Mesothelial cell of epicardium (in vitro differentiated cells): ENCODE measurements at regions not wholly inside any gene's neighbourhood (a gene's known extent, or its start where the extent isn't known, plus 50 kb on each side); places are given as distances from the start of the nearest gene placed in this dataset.
A peak's percentile ranks its signal among the peaks of the same experiment; 100 is the strongest.
"Not testable (repeated sequence)": the region's sequence is repeated elsewhere in the genome, so short reads cannot be mapped to it uniquely, and the experiment has no call there.

Source experiments
- DNase-seq, 2 experiments: peaks; one replicate each; pipeline ENCODE4 v3.0.0; 2021; ENCODE audit warnings: low spot score in 2 of 2; ENCODE audit not compliant: unreplicated experiment in 2 of 2
- H3K27ac Mint-ChIP-seq: 2 replicates; pipeline ENCODE4 v1.8.0; 2021; ENCODE audit warnings: mixed read lengths
- H3K27me3 Mint-ChIP-seq: 2 replicates; pipeline ENCODE4 v1.8.0; 2021; ENCODE audit warnings: low read depth, mixed read lengths
- H3K36me3 Mint-ChIP-seq: 2 replicates; pipeline ENCODE4 v1.8.0; 2021; ENCODE audit warnings: mixed read lengths
- H3K4me1 Mint-ChIP-seq: 2 replicates; pipeline ENCODE4 v1.8.0; 2021; ENCODE audit warnings: mixed read lengths
- H3K4me3 Mint-ChIP-seq: 2 replicates; pipeline ENCODE4 v1.8.0; 2021; ENCODE audit warnings: mild to moderate bottlenecking, moderate library complexity, mixed read lengths
- H3K9me3 Mint-ChIP-seq: 2 replicates; pipeline ENCODE4 v1.8.0; 2021; ENCODE audit warnings: mixed read lengths
- CTCF ChIP-seq: fragments of 200-600 bp; sonication (generic); IDR thresholded peaks from one replicate; pipeline ENCODE4 v1.5.0; 2021; ENCODE audit warnings: antibody characterized with exemption; ENCODE audit not compliant: unreplicated experiment

GRCh38 chr10:36736311-36736710 is 389.1 kb upstream of the ANKRD30A start:
- Mint-ChIP-seq H3K4me1 (no peaks in the 10 kb centered on the region), H3K9me3 (peaks cover 4% of the 10 kb centered on the region), H3K4me3 (no peak overlapping the region), H3K36me3 (no peaks in the 10 kb centered on the region), H3K27me3 (no peaks in the 10 kb centered on the region), H3K27ac (no peak overlapping the region)
- TF ChIP-seq CTCF: no peak
- no peak for DNase-seq

- not testable (repeated sequence) for H3K9me3 Mint-ChIP-seq, H3K4me3 Mint-ChIP-seq, H3K27me3 Mint-ChIP-seq, H3K27ac Mint-ChIP-seq, H3K36me3 Mint-ChIP-seq, H3K4me1 Mint-ChIP-seq, DNase-seq
Measured at GRCh38 chr10:36734590-36734989, 390.8 kb upstream of the ANKRD30A start.

GRCh38 chr10:36730316-36730715 is 395.1 kb upstream of the ANKRD30A start:
- Mint-ChIP-seq H3K4me3 (no peak overlapping the region), H3K36me3 (no peaks in the 10 kb centered on the region), H3K27me3 (no peaks in the 10 kb centered on the region), H3K9me3 (peaks cover 4% of the 10 kb centered on the region), H3K27ac (no peak overlapping the region), H3K4me1 (peaks cover 7% of the 10 kb centered on the region)
- TF ChIP-seq CTCF: no peak
- no peak for DNase-seq

- Mint-ChIP-seq H3K27me3 (no peaks in the 10 kb centered on the region), H3K27ac (no peak overlapping the region), H3K4me3 (no peak overlapping the region), H3K9me3 (peaks cover 4% of the 10 kb centered on the region), H3K36me3 (no peaks in the 10 kb centered on the region), H3K4me1 (peaks cover 11% of the 10 kb centered on the region)
- no peak for DNase-seq
- TF ChIP-seq CTCF: no peak
Measured at GRCh38 chr10:36728626-36729025, 396.8 kb upstream of the ANKRD30A start.

GRCh38 chr10:36725581-36726520 is 399.5 kb upstream of the ANKRD30A start:
- H3K27ac Mint-ChIP-seq: peak overlapping the region; percentile 81
- no peak for DNase-seq
- no peaks in the 10 kb centered on the region for H3K27me3 Mint-ChIP-seq
- no peak for TF ChIP-seq CTCF
- H3K4me3 Mint-ChIP-seq: no peak overlapping the region
- peaks cover 14% of the 10 kb centered on the region for H3K4me1 Mint-ChIP-seq
- H3K36me3 Mint-ChIP-seq: no peaks in the 10 kb centered on the region
- no peaks in the 10 kb centered on the region for H3K9me3 Mint-ChIP-seq

- DNase-seq: no peak
- Mint-ChIP-seq H3K9me3 (no peaks in the 10 kb centered on the region), H3K4me3 (no peak overlapping the region), H3K36me3 (no peaks in the 10 kb centered on the region), H3K4me1 (peaks cover 11% of the 10 kb centered on the region), H3K27ac (no peak overlapping the region), H3K27me3 (no peaks in the 10 kb centered on the region)
- no peak for TF ChIP-seq CTCF
Measured at GRCh38 chr10:36722777-36723176, 402.6 kb upstream of the ANKRD30A start.
